Breast epithelium (tissue), 4 donors: ENCODE measurements at regions not wholly inside any gene's neighbourhood (a gene's known extent, or its start where the extent isn't known, plus 50 kb on each side); places are given as distances from the start of the nearest gene placed in this dataset.
"Not testable (repeated sequence)": the region's sequence is repeated elsewhere in the genome, so short reads cannot be mapped to it uniquely, and the experiment has no call there.

Experiments used
- DNase-seq, 2 donors: peaks; one replicate each; pipeline ENCODE4 v3.0.0-alpha.2; 2019; ENCODE audit warnings: low spot score in 2 of 2
- H3K27ac ChIP-seq, 2 donors: fragments of 200-600 bp; sonication (generic) in 1 of 2; one replicate each; pipeline ENCODE4 v1.5.1; 2016 to 2019; ENCODE audit warnings: mild to moderate bottlenecking in 1 of 2
- H3K27me3 ChIP-seq, 2 donors: fragments of 200-600 bp; sonication (generic) in 1 of 2; one replicate each; pipeline versions ENCODE4 v1.5.1 to v1.6.0; 2017 to 2019; ENCODE audit warnings: control low read depth in 1 of 2, mild to moderate bottlenecking in 1 of 2
- H3K36me3 ChIP-seq: fragments of 200-600 bp; one replicate; pipeline ENCODE4 v1.5.1; 2019
- H3K4me1 ChIP-seq, 2 donors: fragments of 200-600 bp; sonication (generic); one replicate each; pipeline ENCODE4 v1.5.1; 2016 to 2019; ENCODE audit warnings: control low read depth in 1 of 2
- H3K4me3 ChIP-seq, 3 donors: fragments of 200-600 bp; sonication (generic); 1 replicate in 2 of 3; 2 replicates in 1 of 3; pipeline ENCODE4 v1.5.1; 2016 to 2019; ENCODE audit warnings: mild to moderate bottlenecking in 3 of 3, moderate library complexity in 2 of 3
- H3K9me3 ChIP-seq, 2 donors: fragments of 200-600 bp; sonication (generic) in 1 of 2; one replicate each; pipeline ENCODE4 v1.5.1; 2016 to 2019; ENCODE audit warnings: control low read depth in 1 of 2
- CTCF ChIP-seq, 3 donors: fragments of 450-650 bp; IDR thresholded peaks; one replicate each; pipeline ENCODE4 v1.5.1; 2016 to 2017; ENCODE audit warnings: antibody characterized with exemption in 3 of 3, mild to moderate bottlenecking in 3 of 3, moderate library complexity in 3 of 3
- POLR2A ChIP-seq: fragments of 450-650 bp; IDR thresholded peaks from one replicate; pipeline ENCODE4 v1.6.1; 2016; ENCODE audit warnings: antibody characterized with exemption, mild to moderate bottlenecking, moderate library complexity
- POLR2AphosphoS5 ChIP-seq, 3 donors: sonication (generic); formaldehyde crosslinking; IDR thresholded peaks; one replicate each; pipeline ENCODE4 v1.6.1; 2017; ENCODE audit warnings: antibody characterized with exemption in 3 of 3
- intact Hi-C: fragments of 100-400 bp; cut with DNase I; formaldehyde crosslinking; loops from one replicate; pipeline ENCODE4 v1.15.1; 2023; ENCODE audit warnings: low total_unique reads

DNA sequence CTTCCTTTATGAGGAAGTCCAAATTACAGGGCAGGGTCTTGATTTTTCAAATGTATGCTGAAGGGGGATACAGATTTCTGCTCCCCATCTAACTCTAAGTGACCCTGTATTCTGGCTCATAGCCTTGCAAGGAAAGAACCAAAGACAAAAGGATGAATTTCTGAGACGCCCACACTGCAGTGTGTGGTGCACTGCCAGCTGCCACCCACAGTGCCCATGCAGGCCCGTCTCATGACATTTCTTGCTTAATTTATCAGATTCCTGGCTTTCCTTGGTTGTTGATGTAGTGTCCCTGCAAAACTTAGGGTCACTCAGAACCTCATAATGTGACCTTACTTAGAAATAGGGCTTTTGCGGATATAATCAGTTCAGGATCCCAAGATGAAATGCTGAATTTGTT lies 68.0 kb downstream of the CBLN4 start:
- intact Hi-C loops: no loop called here
- Histone ChIP-seq H3K27me3 (no peaks in the 10 kb centered on the region), H3K9me3 (no peaks in the 10 kb centered on the region), H3K4me1 (no peaks in the 10 kb centered on the region), H3K4me3 (no peak overlapping the region), H3K27ac (no peak overlapping the region), H3K36me3 (no peaks in the 10 kb centered on the region)
- TF ChIP-seq CTCF (IDR thresholded peaks at IDR 0.05): no peak
- TF ChIP-seq POLR2AphosphoS5 (IDR thresholded peaks at IDR 0.05): no peak
- no peak for TF ChIP-seq POLR2A
- DNase-seq: no peak

GRCh38 chr20:55936209-55936595 lies 69.1 kb downstream of the CBLN4 start:
- DNase-seq: no peak
- TF ChIP-seq POLR2A (no peak), POLR2AphosphoS5 (IDR thresholded peaks at IDR 0.05) (no peak)
- H3K9me3 ChIP-seq: no peaks in the 10 kb centered on the region
- H3K36me3 ChIP-seq: no peaks in the 10 kb centered on the region
- no peaks in the 10 kb centered on the region for H3K4me1 ChIP-seq
- H3K27ac ChIP-seq: no peak overlapping the region
- no peak overlapping the region for H3K4me3 ChIP-seq
- intact Hi-C loops: no loop called here
- no peaks in the 10 kb centered on the region for H3K27me3 ChIP-seq

DNA sequence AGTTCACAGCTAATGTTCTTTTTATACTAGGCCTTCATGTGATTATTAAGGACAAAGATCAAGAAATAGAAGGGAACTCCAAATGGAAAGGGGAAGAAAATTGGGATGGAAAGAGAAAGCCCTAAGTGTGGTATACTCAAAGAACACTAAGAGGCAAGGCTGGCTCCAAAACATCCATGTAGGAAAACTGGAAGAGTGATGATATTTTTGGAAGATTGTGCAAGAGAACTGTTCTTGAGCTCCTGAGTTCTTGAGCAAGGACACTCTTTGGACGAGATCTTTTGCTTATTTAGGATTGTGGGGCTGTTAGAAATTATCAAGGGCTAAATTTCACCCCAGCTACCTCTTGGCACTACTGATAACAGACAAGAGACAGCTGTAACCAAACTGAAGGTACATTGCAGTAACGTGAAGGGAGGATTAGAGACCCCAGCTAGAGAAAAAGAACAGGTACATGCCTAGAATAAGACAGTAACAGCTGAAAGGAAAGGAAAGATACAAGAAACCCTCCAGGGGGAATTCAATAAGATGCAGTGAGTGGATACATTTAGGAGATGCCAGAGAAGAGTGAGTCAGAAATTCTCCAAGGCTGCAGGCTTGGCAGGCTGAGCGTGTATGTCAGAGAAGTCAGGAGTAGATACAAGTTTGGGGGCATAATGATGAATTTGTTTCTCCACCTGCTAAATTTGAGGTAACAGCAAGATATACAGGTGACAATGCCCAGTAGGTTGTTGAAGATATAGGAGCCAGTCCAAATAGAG lies 69.7 kb downstream of the CBLN4 start:
- Histone ChIP-seq H3K27me3 (no peaks in the 10 kb centered on the region), H3K4me3 (no peak overlapping the region), H3K9me3 (no peaks in the 10 kb centered on the region), H3K27ac (no peak overlapping the region), H3K36me3 (no peaks in the 10 kb centered on the region), H3K4me1 (no peaks in the 10 kb centered on the region)
- intact Hi-C loops: no loop called here
- TF ChIP-seq POLR2AphosphoS5 (IDR thresholded peaks at IDR 0.05) (no peak), POLR2A (no peak), CTCF (IDR thresholded peaks at IDR 0.05) (no peak)
- DNase-seq: no peak

- Histone ChIP-seq H3K4me3 (no peak overlapping the region), H3K36me3 (no peaks in the 10 kb centered on the region), H3K9me3 (no peaks in the 10 kb centered on the region), H3K4me1 (no peaks in the 10 kb centered on the region), H3K27me3 (no peaks in the 10 kb centered on the region), H3K27ac (no peak overlapping the region)
- TF ChIP-seq POLR2A (no peak), POLR2AphosphoS5 (IDR thresholded peaks at IDR 0.05) (no peak), CTCF (IDR thresholded peaks at IDR 0.05) (no peak)
- DNase-seq: no peak
- intact Hi-C loops: no loop called here
Measured at GRCh38 chr20:55934146-55934545, 71.2 kb downstream of the CBLN4 start.

DNA sequence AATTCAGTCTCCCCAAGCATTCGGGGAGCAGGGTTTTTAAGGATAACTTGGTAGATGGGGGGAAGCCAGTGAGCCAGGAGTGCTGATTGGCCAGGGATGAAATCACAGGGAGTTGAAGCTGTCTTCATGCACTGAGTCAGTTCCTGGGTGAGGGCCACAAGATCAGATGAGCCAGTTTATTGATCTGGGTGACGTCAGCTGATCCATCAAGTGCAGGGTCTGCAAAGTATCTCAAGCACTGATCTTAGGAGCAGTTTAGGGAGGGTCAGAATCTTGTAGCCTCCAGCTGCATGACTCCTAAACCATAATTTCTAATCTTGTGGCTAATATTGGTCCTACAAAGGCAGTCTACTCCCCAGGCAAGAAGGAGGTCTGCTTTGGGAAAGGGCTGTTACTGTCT lies 74.4 kb downstream of the CBLN4 start:
- H3K36me3 ChIP-seq, intact Hi-C loops, H3K4me3 ChIP-seq, H3K27ac ChIP-seq, H3K4me1 ChIP-seq, DNase-seq, H3K9me3 ChIP-seq, H3K27me3 ChIP-seq: not testable (repeated sequence)

- intact Hi-C loops: no loop called here
- Histone ChIP-seq H3K4me3 (no peak overlapping the region), H3K9me3 (peaks cover 0 to 4% of the 10 kb centered on the region in 2 donors), H3K27me3 (no peaks in the 10 kb centered on the region), H3K4me1 (no peaks in the 10 kb centered on the region), H3K36me3 (no peaks in the 10 kb centered on the region), H3K27ac (no peak overlapping the region)
- DNase-seq: no peak
- no peak for TF ChIP-seq CTCF (IDR thresholded peaks at IDR 0.05)
Measured at GRCh38 chr20:55928266-55928665, 77.1 kb downstream of the CBLN4 start.
